ENCODE measurements at regions not wholly inside any gene's neighbourhood (a gene's known extent, or its start where the extent isn't known, plus 50 kb on each side); places are given as distances from the start of the nearest gene placed in this dataset.

DNA sequence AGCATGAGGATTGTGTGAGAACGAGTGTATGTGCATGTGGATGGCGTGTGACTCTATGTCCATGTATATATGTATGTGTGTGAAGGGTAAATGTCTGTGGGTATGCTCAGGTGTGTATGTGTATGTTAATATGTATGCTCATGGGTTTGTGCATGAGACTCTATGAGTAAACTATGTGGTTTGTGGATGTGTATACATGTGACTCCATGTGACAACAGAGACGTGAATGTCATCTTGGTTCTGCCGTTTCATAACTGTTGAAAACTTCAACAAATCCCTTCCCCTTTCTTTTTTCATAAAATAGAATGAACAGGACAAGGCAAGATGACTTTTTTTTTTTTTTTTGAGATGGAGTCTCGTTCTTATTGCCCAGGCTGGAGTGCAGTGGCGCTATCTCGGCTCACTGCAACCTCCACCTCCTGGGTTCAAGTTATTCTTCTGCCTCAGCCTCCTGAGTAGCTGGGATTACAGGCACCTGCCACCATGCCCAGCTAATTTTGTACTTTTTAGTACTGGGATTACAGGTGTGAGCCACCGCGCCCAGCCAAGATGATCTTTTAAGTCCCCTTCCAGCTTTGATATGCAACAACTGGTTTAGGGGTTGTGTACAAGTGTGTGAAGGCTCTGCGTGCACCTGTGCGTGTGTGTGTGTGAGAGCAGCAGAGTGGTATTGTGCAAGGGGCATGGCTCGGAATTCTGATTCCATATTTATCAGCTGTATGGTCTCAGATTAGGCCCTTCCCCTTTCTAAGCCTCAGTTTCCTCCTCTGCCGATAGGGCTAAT lies 106.3 kb downstream of the EBNA1BP2 start:
- DNase-seq (ENCODE audit: low read depth) = no peak

DNA sequence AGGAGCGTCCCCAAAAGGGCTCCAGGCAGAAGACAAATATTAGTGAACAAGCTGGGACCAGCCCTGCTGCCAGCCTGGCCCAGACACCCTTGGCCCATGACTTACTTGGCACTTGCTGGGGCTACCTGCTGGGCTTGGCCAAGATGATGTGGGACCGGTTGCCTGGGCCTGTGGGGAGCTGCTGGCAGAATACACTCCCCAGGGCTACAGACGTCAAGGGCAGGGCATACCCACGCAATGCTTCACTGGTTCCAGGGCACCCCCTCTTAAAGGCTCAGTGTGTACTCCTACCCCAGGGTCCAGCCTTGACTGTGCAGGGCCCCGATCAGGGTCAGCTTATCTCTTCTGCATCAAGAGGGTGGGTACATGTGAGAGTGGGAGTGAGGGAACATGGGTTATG lies 106.5 kb upstream of the SLC2A1 start:
- DNase-seq (ENCODE audit: low read depth) = no peak

DNA sequence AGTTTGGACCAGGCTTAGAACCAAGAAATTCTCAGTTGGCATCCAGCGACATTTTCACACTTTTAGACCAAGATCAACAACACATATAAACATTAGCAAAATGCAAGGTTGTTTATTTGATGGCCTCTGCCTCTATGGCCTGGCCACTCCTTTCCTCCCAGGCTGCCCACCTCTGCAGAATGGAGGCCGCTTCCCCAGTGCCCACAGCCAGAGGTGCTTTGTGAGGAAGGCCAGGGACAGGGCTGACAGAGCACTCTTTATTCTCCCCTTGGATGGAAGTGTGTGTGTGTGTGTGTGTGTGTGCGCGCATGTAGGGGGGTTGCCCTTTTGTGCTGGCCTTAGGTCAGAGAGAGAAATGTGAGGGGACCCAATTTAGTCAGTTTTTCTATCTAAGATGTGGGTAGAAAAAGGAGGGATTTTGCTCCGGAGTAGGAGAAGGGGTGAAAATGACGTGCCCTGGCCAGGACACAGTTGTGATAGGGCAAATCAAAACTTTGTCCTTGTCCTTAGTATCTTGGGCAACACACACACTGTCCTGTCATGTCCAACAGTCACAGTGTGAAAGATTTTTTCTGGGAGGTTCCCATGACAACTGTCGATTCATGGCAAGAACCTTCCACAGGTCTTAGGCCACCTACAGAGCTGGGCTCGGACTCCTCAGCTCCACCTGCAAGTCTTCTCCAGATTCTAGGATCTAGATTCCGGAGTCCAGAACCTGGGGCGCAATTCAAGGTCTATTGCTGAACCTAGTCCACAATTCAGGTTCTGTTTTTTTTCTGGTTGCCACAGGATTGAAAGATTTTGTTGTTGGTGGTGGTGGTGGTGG lies 104.9 kb upstream of the SLC2A1 start:
- no peak for DNase-seq (ENCODE audit: low read depth)

DNA sequence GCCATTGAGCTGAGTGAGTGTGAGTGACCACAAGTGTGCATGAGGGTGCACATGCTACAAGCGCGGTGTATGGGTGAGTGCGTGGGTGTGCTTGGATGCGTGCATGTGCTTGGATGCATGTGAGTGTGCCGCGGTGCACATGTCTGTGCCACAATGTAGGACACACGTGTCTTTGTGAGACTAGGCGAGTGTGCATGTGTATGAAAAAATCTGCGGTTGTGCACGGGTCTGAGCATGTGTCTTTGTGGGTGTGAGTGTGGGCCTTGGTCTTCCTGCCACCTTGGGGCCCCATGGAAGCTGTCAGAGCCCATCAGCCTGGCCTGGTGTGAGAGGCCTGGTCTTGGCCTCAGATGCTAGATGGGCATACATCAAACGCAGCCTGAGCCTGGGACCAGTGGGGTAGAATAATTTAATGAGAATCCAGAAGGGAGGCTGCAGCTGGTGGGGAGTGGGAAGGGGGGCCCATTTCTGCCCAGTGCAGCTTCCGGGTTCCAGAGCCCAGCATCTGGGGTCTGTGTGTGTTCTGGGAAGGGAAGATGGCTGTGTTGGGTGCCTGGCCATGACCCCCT lies 103.9 kb upstream of the SLC2A1 start:
- DNase-seq (ENCODE audit: low read depth) = no peak

DNA sequence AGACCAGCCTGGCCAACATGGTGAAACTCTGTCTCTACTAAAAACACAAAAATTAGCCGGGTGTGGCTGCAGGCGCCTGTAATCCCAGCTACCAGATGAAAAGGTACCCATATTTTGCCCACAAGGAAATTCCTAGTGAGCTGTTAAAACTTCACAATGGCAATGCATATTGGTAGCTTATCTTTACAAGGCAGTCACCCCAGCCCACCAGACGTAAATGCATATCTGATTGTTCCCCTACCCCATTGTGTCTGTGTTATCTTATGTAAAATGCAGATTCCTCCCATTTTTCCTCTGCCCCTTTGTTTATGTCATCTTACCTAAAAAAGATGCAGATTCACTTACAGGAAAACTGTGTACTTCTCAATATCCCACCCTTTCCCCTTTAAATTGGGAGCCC lies 103.1 kb upstream of the SLC2A1 start:
- no peak for DNase-seq (ENCODE audit: low read depth)

DNA sequence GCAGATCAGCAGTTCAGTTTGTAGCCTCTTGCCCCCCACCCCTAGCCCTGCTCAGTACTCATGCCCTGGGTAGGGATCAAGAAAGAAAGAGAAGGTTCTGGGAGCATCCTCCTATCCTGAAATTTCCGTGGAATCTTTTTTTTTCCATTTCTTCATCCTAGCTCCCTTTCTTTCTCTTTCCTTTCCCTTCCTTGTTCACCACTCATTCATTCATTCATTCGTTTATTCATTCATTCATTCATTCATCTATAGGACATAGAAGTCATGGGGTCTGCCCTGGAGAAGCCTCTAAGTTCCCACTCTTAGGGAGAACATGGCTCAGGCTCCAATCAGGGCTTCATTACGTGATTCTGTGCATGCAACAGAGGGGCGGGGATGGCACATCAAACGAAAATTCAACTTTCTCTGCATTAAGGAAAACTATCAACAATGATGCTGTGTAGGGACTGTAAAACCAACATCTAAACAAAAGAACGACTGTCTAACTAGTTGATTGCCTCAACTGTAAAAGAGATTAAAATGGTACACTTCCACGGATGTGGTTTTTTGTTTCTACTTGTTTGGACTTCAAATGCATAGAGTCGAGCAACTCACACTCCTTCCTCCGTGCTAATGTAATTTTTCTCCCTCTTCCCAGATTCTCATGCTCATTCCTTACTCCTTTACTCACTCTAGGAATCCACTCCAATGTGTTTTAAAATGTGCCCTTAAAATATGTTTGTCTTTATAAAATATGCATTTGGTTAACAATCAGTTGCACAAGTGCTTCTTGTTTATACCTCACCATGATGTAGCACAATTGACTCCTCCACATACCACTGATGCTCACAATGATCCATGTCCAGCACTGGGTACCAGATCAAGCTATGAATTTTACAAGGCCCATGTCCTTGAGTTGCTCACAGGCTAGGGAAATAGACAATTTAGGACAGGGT lies 101.2 kb upstream of the SLC2A1 start:
- no peak for DNase-seq (ENCODE audit: low read depth)

DNA sequence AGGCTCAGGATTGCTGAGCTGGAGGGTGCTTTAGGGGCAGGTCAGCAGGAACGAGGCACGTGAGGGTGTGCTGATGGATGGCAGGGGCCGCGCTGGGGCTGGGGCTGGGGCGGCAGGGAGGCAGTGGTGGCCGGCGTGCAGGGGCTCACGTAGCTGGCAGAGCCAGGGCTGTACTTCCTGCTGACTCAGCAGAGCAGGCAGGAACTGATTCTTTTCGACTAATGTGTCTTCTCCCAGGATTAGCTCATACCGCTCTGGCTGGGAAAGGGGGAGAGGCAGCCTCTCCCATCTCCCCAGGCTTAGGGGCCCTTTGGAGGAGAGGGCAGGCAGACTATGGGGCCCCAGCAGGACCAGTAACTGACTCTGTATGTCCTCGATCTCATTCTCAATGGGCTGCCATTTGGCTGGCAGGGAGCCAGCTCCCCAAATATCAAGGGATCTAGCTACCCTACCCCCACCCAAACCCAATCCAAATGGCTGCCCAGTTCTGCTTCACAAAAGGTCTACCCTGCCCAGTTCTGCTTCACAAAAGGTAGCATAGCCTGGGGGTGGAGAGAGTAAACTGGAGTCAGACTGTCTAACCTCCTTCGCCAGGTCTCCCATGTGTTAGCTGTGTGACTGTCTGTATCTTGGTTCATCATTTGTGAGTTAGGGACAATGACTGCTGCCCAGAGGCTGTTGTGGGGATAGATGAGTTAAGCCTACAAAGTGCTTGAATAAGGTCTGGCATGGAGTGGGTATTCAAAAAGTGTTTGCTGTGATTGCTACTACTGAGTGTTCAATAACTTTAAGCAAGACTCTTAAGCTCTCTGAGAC lies 100.1 kb upstream of the SLC2A1 start:
- DNase-seq (ENCODE audit: low read depth) = no peak

DNA sequence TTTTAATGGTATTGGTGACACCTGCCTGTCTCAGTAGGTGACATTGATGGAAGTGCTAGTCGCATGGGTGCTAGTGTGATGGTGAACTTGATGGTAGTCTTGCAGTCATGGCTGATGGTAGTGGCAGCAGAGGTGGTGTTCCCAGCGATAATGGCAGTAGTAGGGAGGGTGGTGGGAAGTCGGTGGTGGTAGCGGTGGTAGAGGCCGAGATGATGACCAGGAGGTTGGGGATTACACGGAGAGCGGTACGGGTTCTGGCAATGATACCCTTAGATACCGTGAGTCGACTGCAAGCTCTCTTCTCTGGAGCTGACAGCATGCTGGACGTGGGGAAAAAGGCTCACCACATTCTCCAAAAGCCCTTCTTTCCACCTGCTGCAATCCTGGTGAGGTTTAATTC lies 99.4 kb upstream of the SLC2A1 start:
- no peak for DNase-seq (ENCODE audit: low read depth)

DNA sequence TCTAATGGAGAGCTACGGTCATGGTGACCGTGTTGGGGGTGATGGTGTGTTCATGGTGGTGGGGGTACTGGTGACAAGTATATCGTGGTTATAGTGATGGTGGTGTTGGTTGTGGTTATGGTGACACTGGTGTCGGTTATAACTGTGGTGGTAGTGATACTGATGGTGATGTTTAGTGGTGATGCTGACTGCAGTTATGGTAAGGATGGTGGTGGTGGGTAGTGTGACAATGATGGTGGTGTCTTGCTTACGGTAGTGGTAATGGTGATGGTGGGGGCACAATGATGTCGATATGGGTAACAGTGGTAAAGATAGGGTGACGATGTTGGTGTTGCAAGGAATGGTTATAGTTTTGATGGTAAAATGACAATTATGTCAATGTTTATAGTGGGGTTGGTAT lies 98.9 kb upstream of the SLC2A1 start:
- no peak for DNase-seq (ENCODE audit: low read depth)

DNA sequence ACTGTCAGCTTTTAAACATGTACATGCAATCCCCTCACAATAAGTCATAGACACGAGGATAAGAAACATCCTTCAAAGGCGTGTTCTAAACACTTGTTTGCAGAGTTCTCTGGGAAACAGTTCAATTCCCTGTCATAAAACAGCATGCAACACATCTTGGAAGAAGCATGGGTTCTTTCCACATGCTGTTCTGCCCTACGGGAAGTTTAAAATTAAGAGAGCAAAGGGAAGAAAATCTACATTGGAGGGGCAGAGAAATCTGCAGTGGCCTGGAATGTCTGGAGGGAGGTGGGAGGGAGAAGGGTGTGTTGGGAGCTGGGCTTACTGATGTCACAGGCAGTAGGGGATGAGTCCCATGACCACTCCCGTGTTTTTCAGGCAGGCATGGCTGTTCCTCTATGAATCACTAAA lies 98.3 kb upstream of the SLC2A1 start:
- DNase-seq (ENCODE audit: low read depth) = no peak

DNA sequence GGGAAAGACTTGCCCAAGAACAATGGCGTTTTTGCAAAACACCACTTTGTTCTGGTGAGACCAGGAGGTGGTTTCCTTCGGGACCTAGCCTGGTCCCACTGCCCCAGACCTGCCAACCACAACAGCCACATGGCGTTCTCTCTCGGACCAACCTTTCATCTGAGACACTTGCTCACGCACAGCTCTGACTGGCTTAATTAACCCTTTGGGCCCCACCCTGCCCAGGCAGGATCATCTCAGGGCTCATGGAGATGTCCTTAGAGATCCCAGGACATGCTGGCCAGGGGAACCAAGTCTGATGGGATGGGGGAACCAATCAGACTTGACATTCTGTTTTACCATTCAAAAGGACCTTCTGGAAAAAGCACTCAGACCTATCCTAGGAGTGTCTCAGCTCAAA lies 97.8 kb upstream of the SLC2A1 start:
- no peak for DNase-seq (ENCODE audit: low read depth)

DNA sequence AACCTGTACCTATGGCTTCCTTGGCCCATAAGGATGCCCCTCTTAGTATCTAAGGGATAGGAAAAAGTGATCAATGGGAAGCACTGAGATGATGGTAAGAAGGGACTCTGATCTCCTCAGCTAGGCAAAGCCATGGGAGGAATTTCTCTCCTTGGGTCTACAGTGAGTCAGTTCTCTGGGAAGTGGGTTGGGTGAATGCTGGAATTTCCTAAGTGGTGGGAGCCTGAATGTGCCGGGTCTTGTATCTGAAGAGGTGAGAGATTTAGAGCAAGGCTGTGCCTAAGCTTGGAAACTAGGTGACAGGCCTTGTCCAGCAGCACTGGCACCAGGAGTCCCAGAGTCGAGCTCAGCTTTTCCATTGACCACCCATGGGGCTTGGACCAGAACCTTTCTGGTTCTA lies 96.3 kb upstream of the SLC2A1 start:
- DNase-seq (ENCODE audit: low read depth) = no peak

DNA sequence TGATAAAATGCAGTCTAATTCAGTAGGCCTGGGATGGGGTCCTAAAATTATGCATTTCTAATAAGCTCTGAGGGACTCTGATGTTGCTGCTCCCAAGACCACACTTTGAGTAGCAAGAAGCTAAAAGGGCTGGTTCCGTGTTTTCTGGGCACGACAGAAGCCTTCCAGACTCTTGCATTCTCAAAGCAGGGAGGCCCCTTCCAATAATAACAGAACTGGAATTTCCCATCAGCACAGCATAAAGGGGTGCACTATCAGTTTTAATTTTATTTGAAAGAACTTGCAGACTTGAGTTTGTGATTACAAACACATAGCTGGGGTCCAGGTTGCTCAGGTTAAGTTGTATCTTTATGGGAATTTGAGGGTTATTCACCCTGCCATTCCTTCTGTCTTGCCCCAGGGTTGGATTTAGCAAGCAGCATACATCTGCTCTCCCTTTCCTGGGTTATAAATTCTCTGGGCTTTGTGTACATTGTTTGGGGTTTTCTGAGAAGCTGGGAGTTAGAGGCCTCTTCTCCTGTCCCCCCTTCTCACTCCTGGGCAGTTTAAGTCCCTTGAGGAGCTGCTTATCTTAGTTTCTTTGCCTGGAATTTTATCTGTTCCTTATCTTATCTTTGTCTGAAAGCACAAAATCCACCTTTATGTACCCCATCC lies 94.2 kb upstream of the SLC2A1 start:
- no peak for DNase-seq (ENCODE audit: low read depth)

DNA sequence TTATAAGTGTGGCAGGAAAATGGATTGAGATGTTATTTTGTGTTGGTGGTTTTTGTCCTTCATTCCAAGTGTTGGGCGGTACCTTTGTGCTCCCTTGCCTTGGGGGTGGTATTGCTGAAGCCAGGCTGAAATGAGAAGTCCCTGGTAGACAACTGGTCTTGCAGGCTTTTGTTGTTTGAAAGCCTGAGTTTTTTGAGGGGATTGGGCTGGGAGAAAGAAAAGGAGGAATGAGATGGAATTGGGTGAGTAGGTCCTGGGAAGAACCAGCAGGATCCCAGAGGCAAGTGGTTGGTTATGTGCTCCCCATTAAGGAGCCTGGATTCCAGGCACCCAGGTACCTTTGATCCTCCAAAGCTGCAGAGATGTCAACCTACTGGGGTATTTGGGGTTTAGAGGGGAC lies 93.7 kb upstream of the SLC2A1 start:
- DNase-seq (ENCODE audit: low read depth) = no peak

DNA sequence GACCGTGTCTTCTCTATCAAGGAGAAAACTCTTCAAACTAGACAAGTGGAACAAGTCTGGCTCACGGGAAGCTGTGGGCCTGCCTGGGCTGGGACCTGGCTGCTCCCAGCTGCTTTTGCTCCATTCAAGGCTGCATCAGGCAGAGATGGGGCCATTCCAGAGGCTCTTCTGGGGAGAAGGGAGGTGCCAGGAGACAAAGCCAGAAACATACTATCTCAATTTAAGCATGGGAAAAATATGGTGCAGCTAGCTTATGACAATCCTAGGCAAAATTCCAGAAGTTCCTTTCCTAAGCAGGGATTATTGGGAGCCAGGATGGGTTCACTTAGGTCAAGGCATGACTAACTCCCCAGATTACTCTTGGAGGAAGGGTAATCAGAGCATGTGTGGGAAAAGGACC lies 90.8 kb upstream of the SLC2A1 start:
- no peak for DNase-seq (ENCODE audit: low read depth)

DNA sequence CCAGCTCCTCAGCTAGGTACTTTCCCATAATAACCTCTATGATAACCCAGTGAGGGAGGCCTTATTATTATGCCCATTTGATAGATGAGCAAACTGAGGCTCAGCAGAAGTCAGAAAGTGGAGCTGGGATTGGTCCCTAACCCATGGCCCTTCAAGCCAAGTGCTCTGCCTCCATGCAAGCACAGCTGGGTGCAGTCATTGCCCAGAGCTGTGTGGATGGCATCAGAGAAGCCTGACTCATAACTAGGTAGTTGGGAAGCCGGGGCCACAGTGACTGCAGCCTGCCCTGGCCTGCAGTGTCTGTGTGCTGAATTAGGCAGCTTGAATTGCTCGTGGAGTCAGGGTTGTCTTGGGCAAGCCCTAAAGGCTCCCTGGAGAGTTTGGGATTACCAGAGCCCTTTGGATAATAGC lies 89.9 kb upstream of the SLC2A1 start:
- DNase-seq (ENCODE audit: low read depth) = no peak

DNA sequence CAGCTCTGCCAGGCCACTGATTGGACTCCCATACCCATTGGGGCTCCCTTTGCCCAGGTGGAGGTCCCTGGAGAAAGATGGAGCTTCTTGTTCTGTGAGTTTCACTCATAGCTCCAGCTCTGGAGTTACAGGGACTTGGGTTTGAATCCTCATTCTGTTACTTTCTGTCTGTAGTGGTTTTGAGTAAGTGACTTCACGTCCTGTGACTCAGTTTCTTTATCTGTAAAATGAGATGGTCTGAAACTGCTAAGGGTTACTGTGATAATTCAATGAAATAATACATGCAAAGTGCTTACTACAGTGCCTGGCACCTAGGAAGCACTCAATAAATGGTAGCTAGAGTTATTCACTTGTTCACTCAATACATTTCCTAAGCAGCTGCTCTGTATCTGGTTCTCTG lies 88.5 kb upstream of the SLC2A1 start:
- DNase-seq (ENCODE audit: low read depth) = no peak

DNA sequence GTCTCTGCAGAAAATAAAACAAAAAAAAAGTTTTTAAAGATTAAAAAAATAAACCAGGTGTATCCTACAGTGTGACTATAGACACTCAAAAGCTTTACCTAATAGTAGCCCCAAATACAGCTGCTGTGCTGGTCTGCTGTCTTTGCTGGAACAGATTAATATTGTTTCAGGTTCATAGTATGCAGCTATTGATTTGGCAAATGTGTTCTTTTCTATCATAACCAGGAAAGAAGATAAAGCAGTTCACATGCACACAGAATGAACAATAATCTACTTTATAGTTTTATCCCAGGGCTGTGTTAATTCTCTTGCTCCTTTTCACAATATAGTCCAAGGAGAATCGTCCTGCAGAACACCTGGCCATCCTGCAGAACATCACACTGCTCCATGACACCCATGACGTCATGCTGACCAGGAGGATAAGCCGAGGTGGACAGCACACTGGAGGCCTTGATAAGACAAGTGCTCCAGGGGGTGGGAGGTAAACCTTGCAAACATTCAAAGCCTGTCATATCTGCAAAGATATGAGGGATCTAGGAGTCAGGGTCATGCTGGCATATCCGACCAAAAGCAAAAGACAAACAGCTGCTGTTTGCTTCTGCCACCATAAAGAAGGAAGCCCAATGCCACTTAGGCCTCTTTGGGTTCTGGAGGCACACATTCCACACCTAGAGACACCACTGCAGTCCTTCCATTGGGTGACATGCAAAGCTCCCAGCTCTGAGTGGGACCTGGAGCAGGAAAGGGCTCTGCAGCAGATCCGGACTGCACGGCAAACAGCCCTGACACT lies 86.1 kb upstream of the SLC2A1 start:
- no peak for DNase-seq (ENCODE audit: low read depth)

DNA sequence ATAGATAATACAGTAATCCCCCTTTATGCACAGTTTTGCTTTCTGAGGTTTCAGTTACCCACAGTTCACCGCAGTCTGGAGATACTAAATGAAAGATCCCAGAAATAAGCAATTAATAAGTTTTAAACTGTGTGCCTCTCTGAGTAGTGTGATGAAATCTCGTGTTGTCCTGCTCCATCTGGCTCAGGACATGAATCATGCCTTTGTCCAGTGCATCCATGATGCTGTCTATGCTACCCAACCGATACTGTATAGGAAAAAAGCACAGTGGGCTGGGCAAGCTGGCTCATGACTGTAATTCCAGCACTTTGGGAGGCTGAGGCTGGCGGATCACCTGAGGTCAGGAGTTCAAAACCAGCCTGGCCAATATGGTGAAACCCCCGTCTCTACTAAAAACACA lies 85.0 kb upstream of the SLC2A1 start:
- DNase-seq (ENCODE audit: low read depth) = no peak

Measured in fibroblast of the conjunctiva (primary cell).